HG02610 (cell line): ENCODE measurements at regions not wholly inside any gene's neighbourhood (a gene's known extent, or its start where the extent isn't known, plus 50 kb on each side); places are given as distances from the start of the nearest gene placed in this dataset.

Source experiments
- ATAC-seq: cut with Tn5 transposase; IDR thresholded peaks from one replicate; pipeline ENCODE4 v1.9.1; 2021; ENCODE audit warnings: mild to moderate bottlenecking, moderate library complexity; ENCODE audit not compliant: unreplicated experiment

GRCh38 chr18:73261923-73262322 is 394.1 kb upstream of the NETO1 start:
- ATAC-seq: no peak

DNA sequence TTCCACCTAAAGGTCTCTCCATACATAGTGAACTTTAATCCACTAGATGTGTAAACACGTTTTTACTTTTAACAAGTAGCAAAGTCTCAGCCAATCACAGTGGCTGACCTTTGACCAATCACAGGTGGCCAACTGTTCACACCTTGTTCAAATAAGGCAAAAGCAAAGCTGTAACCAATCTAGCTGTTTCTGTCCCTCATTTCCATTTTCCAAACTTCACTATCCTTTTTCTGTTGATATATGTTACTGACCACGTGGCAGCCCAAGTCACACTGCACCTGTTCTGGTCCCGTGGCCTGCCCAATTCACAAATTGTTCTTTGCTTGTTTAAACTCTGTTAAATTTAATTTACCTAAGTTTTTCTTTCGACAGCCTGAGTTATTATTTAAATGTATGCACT is 393.5 kb upstream of the NETO1 start:
- no peak for ATAC-seq

DNA sequence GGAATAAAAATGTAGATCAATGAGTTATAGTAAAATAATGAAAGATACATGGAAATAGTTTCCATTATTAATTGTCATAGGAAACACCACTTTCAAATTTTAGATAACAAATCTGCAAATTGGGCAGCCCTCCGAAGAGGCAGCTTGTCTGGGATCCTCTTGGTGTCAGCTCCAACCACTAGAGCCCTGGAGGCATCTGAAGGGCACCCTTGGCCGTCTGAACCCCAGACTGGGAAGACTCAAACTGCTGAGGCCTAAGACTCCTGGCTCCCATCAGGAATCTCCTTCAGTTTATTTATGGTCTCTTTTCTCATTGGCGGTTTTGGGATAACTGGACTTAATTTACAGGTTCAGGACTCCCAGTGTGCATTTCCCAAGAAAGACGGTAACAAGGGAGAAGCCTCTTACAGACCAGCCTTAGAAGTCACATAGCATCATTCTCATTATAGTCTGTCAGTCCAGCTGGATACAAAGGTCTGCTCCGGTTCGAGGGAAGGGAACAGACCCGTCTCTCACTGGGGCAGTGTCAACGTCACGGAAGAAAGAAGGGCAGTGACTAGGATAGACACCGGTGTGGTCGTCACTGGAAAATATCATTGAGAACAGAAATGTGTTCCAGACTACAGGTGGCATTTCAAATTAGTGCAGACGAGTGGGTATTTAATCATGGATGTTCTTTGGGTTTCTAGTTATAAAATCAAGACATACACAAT is 390.7 kb upstream of the NETO1 start:
- ATAC-seq: no peak

DNA sequence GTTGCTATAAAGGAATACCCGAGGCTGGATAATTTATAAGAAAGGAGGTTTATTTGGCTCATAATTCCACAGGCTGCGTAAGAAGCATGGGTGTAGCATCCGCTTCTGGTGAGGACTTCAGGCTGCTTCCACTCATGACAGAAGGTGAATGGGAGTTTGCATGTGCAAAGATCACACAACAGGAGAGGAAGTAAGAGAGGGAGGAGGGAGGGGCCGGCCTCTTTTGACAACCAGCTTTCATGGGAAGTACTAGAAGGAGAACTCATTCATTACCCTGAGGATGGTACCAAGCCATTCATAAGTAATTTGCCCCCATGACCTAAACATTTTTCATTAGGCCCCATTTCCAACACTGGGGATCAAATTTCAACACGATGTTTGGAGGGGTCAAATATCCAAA is 386.8 kb upstream of the NETO1 start:
- no peak for ATAC-seq

DNA sequence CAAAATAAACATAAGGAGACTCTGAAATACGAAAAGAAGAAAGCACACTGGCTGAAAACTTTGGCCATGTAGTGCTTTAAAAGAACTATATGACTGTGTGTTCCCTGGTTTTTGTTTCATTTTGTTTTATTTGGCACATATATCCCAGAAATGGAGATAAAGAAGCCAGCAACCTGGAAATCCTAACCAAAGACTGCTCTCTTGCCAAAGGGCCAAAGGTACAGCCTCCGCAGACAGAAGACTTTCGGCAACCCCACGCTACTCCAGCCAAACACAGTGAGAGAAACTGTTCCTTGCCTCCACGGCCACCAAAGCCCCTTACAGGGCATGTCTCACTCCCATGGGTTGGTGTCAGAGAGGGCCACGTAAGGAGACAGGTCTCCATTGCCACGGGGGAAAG is 381.2 kb upstream of the NETO1 start:
- no peak for ATAC-seq

- no peak for ATAC-seq
These were observed 379.0 kb upstream of the NETO1 start for GRCh38 chr18:73246763-73247162.

DNA sequence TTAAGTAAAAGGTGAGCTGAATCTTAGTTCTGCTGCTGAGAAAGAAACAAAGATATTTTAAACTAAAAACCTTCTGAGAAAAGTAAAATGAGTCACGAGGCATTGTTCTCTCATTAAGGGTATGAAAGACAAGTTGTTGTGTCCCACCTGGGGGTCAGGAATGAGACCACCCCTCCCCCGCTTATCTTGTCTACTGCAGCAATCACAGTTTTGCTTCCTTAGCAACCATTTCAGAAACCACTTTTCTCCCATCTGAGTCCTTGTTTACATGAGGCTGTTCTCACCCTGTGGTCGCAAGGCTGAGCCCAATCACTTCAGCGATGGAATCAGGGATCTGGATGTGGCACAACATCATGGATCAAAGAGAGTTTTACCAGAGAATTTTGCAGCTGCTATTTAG is 377.6 kb upstream of the NETO1 start:
- ATAC-seq: no peak

GRCh38 chr18:73244401-73244800 is 376.6 kb upstream of the NETO1 start:
- no peak for ATAC-seq

- no peak for ATAC-seq
These were observed 373.1 kb upstream of the NETO1 start for GRCh38 chr18:73240899-73241298.

GRCh38 chr18:73235921-73236320 is 368.1 kb upstream of the NETO1 start:
- ATAC-seq: no peak

DNA sequence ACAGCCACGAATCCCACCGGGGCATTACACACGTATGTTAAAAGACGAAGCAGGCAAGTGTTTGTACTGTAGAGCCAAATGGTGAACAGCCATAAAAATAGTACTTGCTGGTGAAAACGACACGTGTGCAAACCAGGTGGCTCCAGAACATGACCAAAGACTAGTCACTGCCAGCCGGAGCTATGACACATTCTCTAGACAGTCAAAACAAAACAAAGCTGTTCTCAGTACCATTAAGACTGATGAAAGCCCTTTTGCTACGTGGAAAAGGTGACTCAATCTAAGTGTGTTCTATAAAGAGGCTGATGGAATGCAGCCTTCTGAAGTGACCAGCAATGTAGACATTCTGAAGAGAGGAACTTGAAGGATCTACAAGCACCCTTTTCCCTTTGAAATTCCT is 367.7 kb upstream of the NETO1 start:
- peak; percentile 94 for ATAC-seq

DNA sequence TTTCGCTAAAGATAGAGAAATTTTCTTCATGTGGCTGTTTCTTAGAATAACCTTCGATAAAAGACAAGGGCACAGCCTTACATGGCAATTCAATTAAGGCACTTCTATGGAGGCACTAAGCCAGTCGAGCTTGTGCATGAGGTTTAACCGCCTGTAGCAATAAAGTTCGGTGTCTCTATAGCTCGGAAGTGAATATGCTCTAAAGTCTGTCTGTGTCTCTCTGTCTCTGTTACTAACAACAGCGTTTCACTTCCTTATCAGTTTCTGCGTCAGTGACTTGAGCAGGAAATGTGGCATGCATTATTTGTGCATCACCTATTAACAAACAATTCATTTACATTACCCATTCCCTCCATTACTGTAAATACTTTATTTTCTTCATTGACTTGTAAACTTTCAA is 365.1 kb upstream of the NETO1 start:
- peak; percentile 70 for ATAC-seq

- ATAC-seq: no peak
These were observed 352.9 kb upstream of the NETO1 start for GRCh38 chr18:73220663-73221062.

GRCh38 chr18:73218293-73218692 is 350.5 kb upstream of the NETO1 start:
- no peak for ATAC-seq

- ATAC-seq: no peak
These were observed 347.2 kb upstream of the NETO1 start for GRCh38 chr18:73214970-73215369.

GRCh38 chr18:73212442-73212841 is 344.7 kb upstream of the NETO1 start:
- no peak for ATAC-seq

DNA sequence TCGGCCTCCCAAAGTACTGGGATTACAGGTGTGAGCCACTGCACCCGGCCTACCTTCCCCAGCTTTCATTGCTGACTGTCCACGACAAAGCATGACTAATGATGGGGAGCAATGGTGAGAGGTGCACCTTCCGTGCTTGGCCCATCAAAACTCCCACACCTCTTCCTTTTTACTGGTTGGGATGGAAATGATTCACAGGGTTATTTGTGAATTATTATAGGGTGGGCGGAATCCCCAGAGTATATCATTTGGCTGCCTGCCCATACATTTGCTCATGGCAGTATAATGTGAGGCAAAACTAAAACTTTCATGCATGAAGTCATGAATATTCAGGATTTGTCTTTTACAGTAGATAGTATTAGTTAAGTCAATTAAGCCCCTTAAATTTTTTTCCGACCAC is 334.2 kb upstream of the NETO1 start:
- no peak for ATAC-seq

DNA sequence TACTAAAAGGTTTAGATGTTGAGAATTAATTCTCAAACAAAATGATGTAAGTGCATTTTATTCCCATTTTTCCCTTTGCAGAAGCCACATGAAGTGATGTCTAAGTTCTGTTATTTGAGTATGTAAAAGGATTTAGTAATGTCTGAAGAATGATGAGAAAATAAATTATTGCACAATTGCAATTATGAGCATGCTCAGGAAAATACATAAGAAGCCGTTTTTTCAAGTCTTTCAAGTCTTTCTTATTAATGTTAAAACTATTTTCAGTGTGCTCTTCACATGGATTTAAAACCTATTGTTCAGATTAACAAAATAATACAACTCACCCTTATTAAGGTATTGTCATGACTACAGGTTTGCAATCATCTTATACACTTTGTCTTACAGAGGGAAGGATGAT is 331.4 kb upstream of the NETO1 start:
- ATAC-seq: no peak

GRCh38 chr18:73189718-73190117 is 321.9 kb upstream of the NETO1 start:
- ATAC-seq: no peak

DNA sequence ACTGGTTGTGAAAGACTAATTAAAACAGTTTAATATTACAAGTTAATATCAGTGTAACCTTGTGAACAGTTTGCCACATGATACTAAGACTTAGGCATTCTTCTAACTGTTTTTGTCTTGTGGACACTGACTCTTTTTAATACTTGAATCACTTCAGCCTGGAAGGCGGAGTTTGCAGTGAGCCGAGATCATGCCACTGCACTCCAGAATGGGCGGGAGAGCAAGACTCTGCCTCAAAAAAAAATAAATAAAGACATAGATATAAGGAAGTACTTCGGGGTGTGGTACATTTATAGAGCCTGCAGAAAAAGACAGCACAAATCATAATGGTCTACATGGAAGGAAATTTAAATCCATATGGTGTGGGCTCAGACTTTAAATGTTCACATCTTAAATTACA is 300.4 kb upstream of the NETO1 start:
- ATAC-seq: no peak

DNA sequence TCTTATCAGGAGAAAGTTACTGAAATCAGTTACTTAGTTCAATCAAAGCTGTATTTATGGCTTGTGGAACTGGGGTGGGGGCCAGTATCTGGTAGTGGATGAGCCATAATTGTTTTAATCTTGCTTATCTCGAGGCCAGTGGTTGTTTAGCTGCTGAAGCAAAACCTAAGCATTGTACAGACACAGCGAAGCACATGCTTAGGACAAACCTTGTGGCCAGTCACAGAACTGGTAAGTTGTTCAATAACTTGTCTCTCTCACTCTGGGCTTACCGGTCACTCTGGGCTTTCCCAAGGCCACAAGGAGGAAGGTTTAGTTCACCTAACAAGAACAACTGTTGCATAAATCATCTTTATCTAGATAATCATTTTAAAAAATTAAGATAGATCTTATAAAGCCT is 296.6 kb upstream of the NETO1 start:
- no peak for ATAC-seq

GRCh38 chr18:73163236-73163635 is 295.4 kb upstream of the NETO1 start:
- ATAC-seq: no peak

DNA sequence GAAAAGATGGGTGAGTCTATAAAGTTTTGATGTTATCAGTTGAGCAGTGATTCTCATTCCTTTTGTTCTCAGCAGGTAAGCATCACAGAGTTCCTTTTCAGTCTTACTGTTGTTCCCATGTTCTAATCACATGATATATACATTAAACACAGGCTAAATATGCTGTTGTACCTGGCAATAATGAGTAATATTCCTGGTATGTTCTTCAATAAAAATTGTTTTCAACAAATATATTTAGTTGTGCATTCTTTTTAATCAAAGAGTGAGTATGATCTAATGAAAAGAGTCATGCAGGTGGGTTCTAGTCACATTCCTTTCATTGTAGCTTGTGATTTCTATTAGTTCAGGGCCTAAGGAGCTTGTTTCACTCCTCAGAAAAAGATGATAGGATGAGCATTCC is 288.3 kb upstream of the NETO1 start:
- no peak for ATAC-seq
